Urinary bladder (tissue), 3 donors: ENCODE measurements at regions not wholly inside any gene's neighbourhood (a gene's known extent, or its start where the extent isn't known, plus 50 kb on each side); places are given as distances from the start of the nearest gene placed in this dataset.

ENCODE experiments used
- DNase-seq: peaks from one replicate; pipeline ENCODE4 v3.0.0-alpha.2; 2015; ENCODE audit errors: extremely low spot score
- H3K27ac ChIP-seq: one replicate; pipeline ENCODE4 v1.5.1; 2013; ENCODE audit warnings: low read depth, mild to moderate bottlenecking, moderate library complexity
- H3K36me3 ChIP-seq: one replicate; pipeline ENCODE4 v1.6.1; 2013; ENCODE audit warnings: mild to moderate bottlenecking, moderate library complexity; ENCODE audit not compliant: insufficient read depth
- H3K4me1 ChIP-seq: one replicate; pipeline ENCODE4 v1.6.1; 2013; ENCODE audit warnings: mild to moderate bottlenecking, moderate library complexity; ENCODE audit not compliant: insufficient read depth
- H3K4me3 ChIP-seq: one replicate; pipeline ENCODE4 v1.5.1; 2013; ENCODE audit warnings: low read depth, low read length
- WGBS: extraction: QIAGEN DNeasy Blood & Tissue Kit; methylation state at CpG from one replicate; pipeline ENCODE4 v1.1.7; 2013; 5-methylcytosine and 5-hydroxymethylcytosine counted together
- donor health status: healthy with polysubstance abuse.
- donor health status: healthy.

GRCh38 chr3:35969406-35969805 lies 330.1 kb downstream of the ARPP21 start:
- no peak overlapping the region for H3K4me3 ChIP-seq
- no peaks in the 10 kb centered on the region for H3K4me1 ChIP-seq
- no peak for DNase-seq
- H3K36me3 ChIP-seq, result no peaks in the 10 kb centered on the region
- no peak overlapping the region for H3K27ac ChIP-seq
- WGBS, result 44% methylated on average over 3 of the region's 3 CpGs

- no peak for DNase-seq
- WGBS, result 41% methylated on average over 2 of the region's 2 CpGs
- Histone ChIP-seq H3K4me3 (no peak overlapping the region), H3K4me1 (no peaks in the 10 kb centered on the region), H3K36me3 (no peaks in the 10 kb centered on the region), H3K27ac (no peak overlapping the region)
These were observed 331.5 kb downstream of the ARPP21 start for GRCh38 chr3:35970793-35971192.

GRCh38 chr3:35971686-35972085 lies 332.4 kb downstream of the ARPP21 start:
- 68% methylated on average over 1 of the region's 1 CpG for WGBS
- no peak overlapping the region for H3K4me3 ChIP-seq
- H3K27ac ChIP-seq, result no peak overlapping the region
- H3K4me1 ChIP-seq, result no peaks in the 10 kb centered on the region
- no peak for DNase-seq
- H3K36me3 ChIP-seq, result no peaks in the 10 kb centered on the region

- DNase-seq, result no peak
- H3K27ac ChIP-seq, result no peak overlapping the region
- no peaks in the 10 kb centered on the region for H3K4me1 ChIP-seq
- H3K36me3 ChIP-seq, result no peaks in the 10 kb centered on the region
- no peak overlapping the region for H3K4me3 ChIP-seq
These were observed 335.5 kb downstream of the ARPP21 start for GRCh38 chr3:35974872-35975271.

- no peak overlapping the region for H3K27ac ChIP-seq
- no peaks in the 10 kb centered on the region for H3K4me1 ChIP-seq
- no peak for DNase-seq
- no peaks in the 10 kb centered on the region for H3K36me3 ChIP-seq
- no peak overlapping the region for H3K4me3 ChIP-seq
These were observed 346.8 kb downstream of the ARPP21 start for GRCh38 chr3:35986161-35986560.

- no peak overlapping the region for H3K4me3 ChIP-seq
- H3K4me1 ChIP-seq, result no peaks in the 10 kb centered on the region
- no peak overlapping the region for H3K27ac ChIP-seq
- no peaks in the 10 kb centered on the region for H3K36me3 ChIP-seq
- DNase-seq, result no peak
These were observed 348.1 kb downstream of the ARPP21 start for GRCh38 chr3:35987386-35987785.

- 72% methylated on average over 2 of the region's 2 CpGs for WGBS
- no peak overlapping the region for H3K4me3 ChIP-seq
- H3K4me1 ChIP-seq, result no peaks in the 10 kb centered on the region
- H3K27ac ChIP-seq, result no peak overlapping the region
- H3K36me3 ChIP-seq, result no peaks in the 10 kb centered on the region
- no peak for DNase-seq
These were observed 352.7 kb downstream of the ARPP21 start for GRCh38 chr3:35992041-35992440.

GRCh38 chr3:36011791-36012190 lies 368.5 kb upstream of the STAC start:
- no peaks in the 10 kb centered on the region for H3K4me1 ChIP-seq
- H3K27ac ChIP-seq, result no peak overlapping the region
- no peaks in the 10 kb centered on the region for H3K36me3 ChIP-seq
- no peak overlapping the region for H3K4me3 ChIP-seq
- no peak for DNase-seq
- WGBS, result 82% methylated on average over 2 of the region's 2 CpGs

- 62% methylated on average over 1 of the region's 1 CpG for WGBS
- Histone ChIP-seq H3K27ac (no peak overlapping the region), H3K4me3 (no peak overlapping the region), H3K4me1 (no peaks in the 10 kb centered on the region), H3K36me3 (no peaks in the 10 kb centered on the region)
- DNase-seq, result no peak
These were observed 366.9 kb upstream of the STAC start for GRCh38 chr3:36013425-36013824.

GRCh38 chr3:36025232-36025631 lies 355.1 kb upstream of the STAC start:
- no peak overlapping the region for H3K27ac ChIP-seq
- H3K4me1 ChIP-seq, result no peaks in the 10 kb centered on the region
- no peak overlapping the region for H3K4me3 ChIP-seq
- DNase-seq, result no peak
- no peaks in the 10 kb centered on the region for H3K36me3 ChIP-seq
- 82% methylated on average over 3 of the region's 3 CpGs for WGBS

GRCh38 chr3:36032180-36033047 lies 347.9 kb upstream of the STAC start:
- 80% methylated on average over 6 of the region's 6 CpGs for WGBS
- H3K4me1 ChIP-seq, result no peaks in the 10 kb centered on the region
- no peak for DNase-seq
- no peak overlapping the region for H3K27ac ChIP-seq
- no peaks in the 10 kb centered on the region for H3K36me3 ChIP-seq
- H3K4me3 ChIP-seq, result no peak overlapping the region

- Histone ChIP-seq H3K36me3 (no peaks in the 10 kb centered on the region), H3K27ac (no peak overlapping the region), H3K4me1 (no peaks in the 10 kb centered on the region), H3K4me3 (no peak overlapping the region)
- no peak for DNase-seq
These were observed 321.8 kb upstream of the STAC start for GRCh38 chr3:36058404-36059030.

- Histone ChIP-seq H3K4me1 (no peaks in the 10 kb centered on the region), H3K27ac (no peak overlapping the region), H3K36me3 (no peaks in the 10 kb centered on the region), H3K4me3 (no peak overlapping the region)
- DNase-seq, result no peak
- 30% methylated on average over 5 of the region's 5 CpGs for WGBS
These were observed 319.4 kb upstream of the STAC start for GRCh38 chr3:36060950-36061349.

GRCh38 chr3:36063992-36064391 lies 316.3 kb upstream of the STAC start:
- WGBS, result 73% methylated on average over 2 of the region's 2 CpGs
- no peaks in the 10 kb centered on the region for H3K4me1 ChIP-seq
- no peak overlapping the region for H3K4me3 ChIP-seq
- DNase-seq, result no peak
- no peaks in the 10 kb centered on the region for H3K36me3 ChIP-seq
- no peak overlapping the region for H3K27ac ChIP-seq
